CD4-positive, CD25-positive, alpha-beta regulatory T cell (primary cell): ENCODE measurements at regions not wholly inside any gene's neighbourhood (a gene's known extent, or its start where the extent isn't known, plus 50 kb on each side); places are given as distances from the start of the nearest gene placed in this dataset.
A peak's percentile ranks its signal among the peaks of the same experiment; 100 is the strongest.

Source experiments
- ATAC-seq, 2 donors: fragments of 150-1000 bp; cut with Tn5 transposase; one replicate each; pipeline ENCODE4 v1.10.0; 2021; ENCODE audit warnings: low read depth in 2 of 2, moderate number of reproducible peaks in 2 of 2, moderate library complexity in 1 of 2
- DNase-seq, 3 donors: peaks; one replicate each; pipeline versions ENCODE4 v3.0.0 to v3.0.0-alpha.2; 2012 to 2022; ENCODE audit warnings: mixed read lengths in 1 of 3
- H3K27ac ChIP-seq: one replicate; pipeline ENCODE4 v1.7.0; 2013; ENCODE audit warnings: mild to moderate bottlenecking, low read length; ENCODE audit not compliant: insufficient read depth, poor library complexity, severe bottlenecking
- H3K27me3 ChIP-seq: one replicate; pipeline ENCODE4 v1.7.0; 2013; ENCODE audit warnings: low read length; ENCODE audit not compliant: control insufficient read depth, insufficient read depth
- H3K36me3 ChIP-seq: one replicate; pipeline ENCODE4 v1.7.0; 2013; ENCODE audit warnings: mild to moderate bottlenecking, low read length, moderate library complexity; ENCODE audit not compliant: control insufficient read depth, insufficient read depth
- H3K4me1 ChIP-seq: 2 replicates; pipeline ENCODE4 v1.7.0; 2013; ENCODE audit warnings: mild to moderate bottlenecking, low read length; ENCODE audit not compliant: insufficient read depth, control insufficient read depth, poor library complexity, severe bottlenecking
- H3K4me3 ChIP-seq: one replicate; pipeline ENCODE4 v1.7.0; 2013; ENCODE audit warnings: low read depth, mild to moderate bottlenecking, low read length, moderate library complexity
- H3K9me3 ChIP-seq, 2 experiments: 1 replicate in 1 of 2; 2 replicates in 1 of 2; pipeline ENCODE4 v1.7.0; 2013; ENCODE audit warnings: low read length in 2 of 2, mild to moderate bottlenecking in 1 of 2, moderate library complexity in 1 of 2; ENCODE audit not compliant: control insufficient read depth in 2 of 2
- H3K27ac Mint-ChIP-seq, 3 donors: one replicate each; pipeline ENCODE4 v1.8.0; 2020 to 2022; ENCODE audit warnings: mild to moderate bottlenecking in 3 of 3, mixed read lengths in 3 of 3, moderate library complexity in 2 of 3
- H3K27me3 Mint-ChIP-seq: one replicate; pipeline ENCODE4 v1.8.0; 2022; ENCODE audit warnings: mild to moderate bottlenecking, mixed read lengths
- H3K36me3 Mint-ChIP-seq: one replicate; pipeline ENCODE4 v1.8.0; 2020; ENCODE audit warnings: mixed read lengths
- H3K4me1 Mint-ChIP-seq, 4 donors: one replicate each; pipeline ENCODE4 v1.8.0; 2020 to 2022; ENCODE audit warnings: mixed read lengths in 4 of 4, mild to moderate bottlenecking in 1 of 4
- H3K4me3 Mint-ChIP-seq, 4 donors: one replicate each; pipeline ENCODE4 v1.8.0; 2020 to 2022; ENCODE audit warnings: mild to moderate bottlenecking in 4 of 4, mixed read lengths in 4 of 4, moderate library complexity in 3 of 4
- H3K9me3 Mint-ChIP-seq, 7 donors: one replicate each; pipeline ENCODE4 v1.8.0; 2020 to 2022; ENCODE audit warnings: mixed read lengths in 7 of 7, mild to moderate bottlenecking in 3 of 7, moderate library complexity in 2 of 7

- H3K36me3 ChIP-seq = no peaks in the 10 kb centered on the region
- Mint-ChIP-seq H3K36me3 (no peaks in the 10 kb centered on the region), H3K27ac (no peak overlapping the region), H3K4me1 (no peaks in the 10 kb centered on the region), H3K27me3 (peaks cover 42% of the 10 kb centered on the region), H3K4me3 (no peak overlapping the region), H3K9me3 (peaks cover 0 to 6% (median 0%) of the 10 kb centered on the region in 7 donors)
- no peaks in the 10 kb centered on the region for H3K9me3 ChIP-seq
- DNase-seq = no peak
- no peak overlapping the region for H3K4me3 ChIP-seq
- no peak for ATAC-seq
- H3K27ac ChIP-seq = no peak overlapping the region
- peaks cover 5% of the 10 kb centered on the region for H3K27me3 ChIP-seq
- H3K4me1 ChIP-seq = no peaks in the 10 kb centered on the region
Measured at GRCh38 chr18:3328532-3328931, 66.6 kb downstream of the MYL12B start.

GRCh38 chr18:3329471-3329870 is 67.5 kb downstream of the MYL12B start:
- H3K27ac ChIP-seq = no peak overlapping the region
- H3K9me3 ChIP-seq = no peaks in the 10 kb centered on the region
- H3K36me3 Mint-ChIP-seq = no peaks in the 10 kb centered on the region
- no peaks in the 10 kb centered on the region for H3K4me1 Mint-ChIP-seq
- H3K27me3 Mint-ChIP-seq = peaks cover 41% of the 10 kb centered on the region
- peaks cover 2% of the 10 kb centered on the region for H3K27me3 ChIP-seq
- H3K36me3 ChIP-seq = no peaks in the 10 kb centered on the region
- H3K27ac Mint-ChIP-seq = no peak overlapping the region
- peaks cover 0 to 6% (median 0%) of the 10 kb centered on the region in 7 donors for H3K9me3 Mint-ChIP-seq
- H3K4me3 Mint-ChIP-seq = no peak overlapping the region
- no peak overlapping the region for H3K4me3 ChIP-seq
- no peak for DNase-seq
- no peak for ATAC-seq
- H3K4me1 ChIP-seq = no peaks in the 10 kb centered on the region

- Histone ChIP-seq H3K36me3 (no peaks in the 10 kb centered on the region), H3K4me1 (no peaks in the 10 kb centered on the region), H3K4me3 (no peak overlapping the region), H3K27ac (no peak overlapping the region), H3K27me3 (peaks cover 2% of the 10 kb centered on the region), H3K9me3 (no peaks in the 10 kb centered on the region)
- DNase-seq = no peak
- H3K4me3 Mint-ChIP-seq = no peak overlapping the region
- H3K27me3 Mint-ChIP-seq = peaks cover 45% of the 10 kb centered on the region
- H3K27ac Mint-ChIP-seq = no peak overlapping the region
- H3K4me1 Mint-ChIP-seq = no peaks in the 10 kb centered on the region
- H3K9me3 Mint-ChIP-seq = peaks cover 0 to 6% (median 0%) of the 10 kb centered on the region in 7 donors
- ATAC-seq = no peak
- no peaks in the 10 kb centered on the region for H3K36me3 Mint-ChIP-seq
Measured at GRCh38 chr18:3329872-3330271, 67.9 kb downstream of the MYL12B start.

GRCh38 chr18:3330622-3331021 is 68.7 kb downstream of the MYL12B start:
- no peaks in the 10 kb centered on the region for H3K4me1 Mint-ChIP-seq
- no peak overlapping the region for H3K27ac Mint-ChIP-seq
- no peaks in the 10 kb centered on the region for H3K4me1 ChIP-seq
- H3K9me3 ChIP-seq = no peaks in the 10 kb centered on the region
- H3K36me3 Mint-ChIP-seq = no peaks in the 10 kb centered on the region
- H3K27me3 ChIP-seq = peaks cover 2% of the 10 kb centered on the region
- H3K4me3 Mint-ChIP-seq = no peak overlapping the region
- no peak for ATAC-seq
- peaks cover 0 to 6% (median 0%) of the 10 kb centered on the region in 7 donors for H3K9me3 Mint-ChIP-seq
- peaks cover 40% of the 10 kb centered on the region for H3K27me3 Mint-ChIP-seq
- DNase-seq = no peak
- H3K36me3 ChIP-seq = no peaks in the 10 kb centered on the region
- no peak overlapping the region for H3K4me3 ChIP-seq
- no peak overlapping the region for H3K27ac ChIP-seq

GRCh38 chr18:3332376-3332775 is 70.4 kb downstream of the MYL12B start:
- Histone ChIP-seq H3K4me3 (no peak overlapping the region), H3K4me1 (no peaks in the 10 kb centered on the region), H3K9me3 (no peaks in the 10 kb centered on the region), H3K27ac (no peak overlapping the region), H3K36me3 (no peaks in the 10 kb centered on the region), H3K27me3 (peaks cover 2% of the 10 kb centered on the region)
- Mint-ChIP-seq H3K4me3 (no peak overlapping the region), H3K9me3 (peaks cover 0 to 3% (median 0%) of the 10 kb centered on the region in 7 donors), H3K27me3 (peaks cover 29% of the 10 kb centered on the region), H3K27ac (no peak overlapping the region), H3K36me3 (no peaks in the 10 kb centered on the region), H3K4me1 (no peaks in the 10 kb centered on the region)
- ATAC-seq (no peak), DNase-seq (no peak)

DNA sequence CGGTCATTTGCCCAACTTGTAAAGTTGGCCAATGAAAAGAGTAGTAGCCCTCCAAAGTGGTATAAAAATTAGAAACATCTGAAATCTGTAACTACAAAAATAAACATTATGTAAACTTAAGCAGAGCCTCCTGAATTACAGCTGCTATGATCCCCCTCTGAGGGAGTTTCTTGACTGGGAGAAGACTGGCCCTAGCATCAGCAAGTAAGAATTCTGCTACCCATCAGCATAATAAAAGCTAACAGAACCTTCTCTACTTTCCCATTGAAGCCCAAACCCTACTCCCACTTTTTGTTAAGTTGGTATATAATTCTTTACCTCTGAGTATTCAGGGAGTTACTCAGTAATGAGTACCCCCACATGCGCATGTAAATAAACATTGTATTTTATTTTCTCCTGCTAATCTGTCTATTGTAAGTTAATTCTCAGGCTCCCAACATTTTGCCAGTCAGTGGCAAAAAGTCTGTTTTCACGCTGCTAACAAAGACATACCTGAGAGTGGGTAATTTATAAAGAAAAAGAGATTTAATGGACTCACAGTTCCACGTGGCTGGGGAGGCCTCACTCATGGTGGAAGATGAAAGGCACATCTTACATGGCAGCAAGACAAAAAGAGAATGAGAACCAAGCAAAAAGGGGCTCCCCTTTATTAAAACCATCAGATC is 71.3 kb downstream of the MYL12B start:
- no peak for DNase-seq
- H3K27me3 ChIP-seq = peaks cover 2% of the 10 kb centered on the region
- no peak overlapping the region for H3K4me3 Mint-ChIP-seq
- no peak overlapping the region for H3K4me3 ChIP-seq
- H3K27ac Mint-ChIP-seq = no peak overlapping the region
- no peaks in the 10 kb centered on the region for H3K36me3 Mint-ChIP-seq
- H3K4me1 ChIP-seq = no peaks in the 10 kb centered on the region
- H3K27me3 Mint-ChIP-seq = peaks cover 24% of the 10 kb centered on the region
- no peaks in the 10 kb centered on the region for H3K36me3 ChIP-seq
- H3K4me1 Mint-ChIP-seq = no peaks in the 10 kb centered on the region
- peaks cover 0 to 3% (median 0%) of the 10 kb centered on the region in 7 donors for H3K9me3 Mint-ChIP-seq
- no peaks in the 10 kb centered on the region for H3K9me3 ChIP-seq
- ATAC-seq = no peak
- H3K27ac ChIP-seq = no peak overlapping the region

- H3K27ac Mint-ChIP-seq = peak overlapping the region in 1 of 3 donors; percentile 78
Measured at GRCh38 chr18:3333721-3334386, 71.9 kb downstream of the MYL12B start.

More at GRCh38 chr18:3333721-3334386, 71.9 kb downstream of the MYL12B start:
- Histone ChIP-seq H3K4me3 (no peak overlapping the region), H3K27ac (no peak overlapping the region), H3K36me3 (no peaks in the 10 kb centered on the region), H3K9me3 (no peaks in the 10 kb centered on the region), H3K27me3 (peaks cover 2% of the 10 kb centered on the region), H3K4me1 (no peaks in the 10 kb centered on the region)
- Mint-ChIP-seq H3K4me1 (no peaks in the 10 kb centered on the region), H3K9me3 (peaks cover 0 to 3% (median 0%) of the 10 kb centered on the region in 7 donors), H3K36me3 (no peaks in the 10 kb centered on the region), H3K4me3 (no peak overlapping the region), H3K27me3 (peaks cover 24% of the 10 kb centered on the region)
- DNase-seq (no peak), ATAC-seq (no peak)
